ENCODE measurements at regions not wholly inside any gene's neighbourhood (a gene's known extent, or its start where the extent isn't known, plus 50 kb on each side); places are given as distances from the start of the nearest gene placed in this dataset.

DNA sequence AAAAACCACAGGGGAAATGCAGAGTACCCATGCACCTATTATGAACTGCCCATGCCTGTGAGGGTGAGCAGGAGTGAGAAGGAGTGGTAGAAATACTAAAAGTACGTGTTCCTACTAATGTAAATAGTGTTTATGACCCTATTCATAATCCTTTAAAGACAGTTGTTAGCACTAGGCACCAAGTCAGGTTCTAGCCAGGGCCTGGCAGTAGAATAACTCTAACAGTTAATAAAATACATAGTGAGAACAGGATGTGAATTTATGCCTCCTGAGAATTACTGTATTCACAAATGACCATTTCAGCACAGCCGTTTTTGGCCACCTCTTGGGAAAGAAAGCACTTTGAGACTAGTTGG, 103.2 kb upstream of the TARS1 start:
- DNase-seq, result no peak

DNA sequence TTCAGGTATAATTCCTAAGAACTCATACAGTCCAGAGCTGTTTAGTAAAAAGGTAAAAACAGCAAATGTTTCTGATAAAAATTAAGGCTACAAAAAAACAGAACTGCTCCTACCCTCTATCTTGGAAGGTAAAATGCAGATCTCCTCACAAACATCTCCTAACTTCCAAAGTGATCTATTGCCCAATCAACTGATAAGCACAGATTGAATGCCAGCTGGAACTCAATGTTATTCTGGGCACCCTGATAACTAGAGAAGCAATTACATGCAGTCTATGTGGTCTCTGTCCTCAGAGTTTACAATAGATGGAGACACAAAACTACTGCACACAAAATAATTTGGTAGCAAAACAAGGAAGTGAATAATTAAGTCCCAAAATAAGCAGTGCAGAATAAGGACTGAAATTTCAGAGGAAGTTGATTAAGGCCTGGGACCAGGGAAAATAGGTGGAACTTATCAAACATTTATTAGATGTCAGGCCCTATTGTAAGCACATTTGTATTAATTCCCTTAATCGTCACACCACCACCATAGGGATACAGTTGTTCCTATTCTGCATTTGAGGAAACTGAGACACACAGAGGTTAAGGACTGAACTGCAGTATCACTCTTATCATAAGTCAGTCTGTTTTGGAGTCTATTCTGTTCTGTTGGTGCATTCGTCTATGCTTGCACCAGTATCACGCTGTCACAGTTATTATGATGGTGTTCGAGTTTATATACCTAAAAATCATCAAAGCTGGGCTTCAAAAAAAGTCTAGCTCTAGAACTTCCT, 102.2 kb upstream of the TARS1 start:
- DNase-seq, result no peak

- no peak for DNase-seq
These were observed 101.4 kb upstream of the TARS1 start for GRCh38 chr5:33339413-33339812.

DNA sequence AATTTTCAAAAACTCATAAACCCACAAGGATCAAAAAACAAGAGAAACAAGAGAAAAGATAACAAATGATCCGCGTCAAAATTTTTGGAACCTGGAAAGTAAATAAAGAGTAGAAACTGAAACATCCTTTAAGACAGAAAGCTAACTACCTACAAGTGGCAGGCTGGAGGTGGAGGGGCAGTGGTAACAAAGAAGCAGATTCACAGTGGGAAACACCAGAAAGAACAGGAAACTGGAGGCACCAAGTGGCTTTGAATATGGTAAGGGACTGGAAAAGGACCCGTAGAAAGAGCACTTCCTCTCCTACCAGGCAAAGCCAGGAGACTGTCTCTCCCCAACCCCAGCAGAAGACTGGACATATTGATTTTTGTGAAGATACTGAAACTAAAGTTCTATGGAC, 100.6 kb upstream of the TARS1 start:
- no peak for DNase-seq

DNA sequence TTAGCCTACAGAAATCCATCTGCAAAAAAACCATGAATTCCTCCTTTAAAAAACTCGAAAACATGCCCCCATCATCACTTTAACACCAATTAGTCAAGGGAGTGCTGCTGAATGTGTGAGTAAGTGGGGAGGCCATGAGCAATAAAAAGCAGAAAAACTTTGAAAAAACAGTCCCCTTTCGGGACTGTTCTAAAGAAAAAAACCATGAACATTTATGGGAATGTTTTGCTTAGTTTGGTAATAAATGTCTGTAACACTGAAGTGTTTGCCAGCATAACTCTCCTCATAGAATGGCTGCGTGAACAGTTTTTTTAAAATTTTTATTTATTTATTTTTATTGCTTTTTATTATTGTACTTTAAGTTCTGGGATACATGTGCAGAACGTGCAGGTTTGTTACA, 99.4 kb upstream of the TARS1 start:
- no peak for DNase-seq

GRCh38 chr5:33343676-33344327, 97.0 kb upstream of the TARS1 start:
- DNase-seq, result no peak

- DNase-seq, result no peak
These were observed 94.2 kb upstream of the TARS1 start for GRCh38 chr5:33346534-33346933.

- DNase-seq, result no peak
These were observed 79.0 kb upstream of the TARS1 start for GRCh38 chr5:33361781-33362180.

- no peak for DNase-seq
These were observed 77.8 kb upstream of the TARS1 start for GRCh38 chr5:33362915-33363314.

GRCh38 chr5:33363537-33363936, 77.2 kb upstream of the TARS1 start:
- DNase-seq, result no peak

DNA sequence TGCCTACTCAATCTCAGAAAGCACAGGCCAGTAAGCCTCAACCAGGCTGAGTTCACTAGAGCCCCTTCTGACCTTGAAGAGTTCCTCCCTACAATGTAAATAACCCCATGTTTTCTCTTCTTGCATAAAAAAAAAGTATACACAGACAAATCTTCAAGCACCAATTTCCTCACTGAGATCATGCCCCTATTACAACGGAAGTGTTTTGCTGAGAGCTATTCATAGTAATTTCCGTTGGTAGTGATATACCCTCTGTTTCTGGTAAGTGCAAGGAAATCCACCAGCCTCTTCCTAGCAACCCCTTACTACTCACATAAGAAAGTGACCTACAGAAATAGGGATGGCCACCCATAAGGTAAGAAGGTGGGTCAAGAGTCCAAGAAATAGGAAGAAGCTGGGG, 76.4 kb upstream of the TARS1 start:
- no peak for DNase-seq

DNA sequence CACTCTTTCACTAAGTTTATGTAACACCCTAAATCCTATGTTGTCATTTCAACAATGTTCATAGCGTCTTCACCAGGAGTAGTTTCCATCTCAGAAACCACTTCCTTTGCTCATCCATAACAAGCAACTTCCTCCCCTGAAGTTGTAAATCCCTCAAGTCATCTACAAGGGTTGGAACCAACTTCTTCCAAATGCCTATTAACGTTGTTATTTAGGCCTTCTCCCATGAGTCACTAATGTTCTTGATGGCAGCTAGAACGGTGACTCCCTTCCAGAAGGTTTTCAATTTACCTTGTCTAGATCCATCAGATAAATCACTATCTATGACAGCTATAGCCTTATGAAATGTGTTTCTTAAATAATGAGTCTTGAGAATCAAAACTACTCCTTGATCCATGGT, 73.3 kb upstream of the TARS1 start:
- no peak for DNase-seq

DNA sequence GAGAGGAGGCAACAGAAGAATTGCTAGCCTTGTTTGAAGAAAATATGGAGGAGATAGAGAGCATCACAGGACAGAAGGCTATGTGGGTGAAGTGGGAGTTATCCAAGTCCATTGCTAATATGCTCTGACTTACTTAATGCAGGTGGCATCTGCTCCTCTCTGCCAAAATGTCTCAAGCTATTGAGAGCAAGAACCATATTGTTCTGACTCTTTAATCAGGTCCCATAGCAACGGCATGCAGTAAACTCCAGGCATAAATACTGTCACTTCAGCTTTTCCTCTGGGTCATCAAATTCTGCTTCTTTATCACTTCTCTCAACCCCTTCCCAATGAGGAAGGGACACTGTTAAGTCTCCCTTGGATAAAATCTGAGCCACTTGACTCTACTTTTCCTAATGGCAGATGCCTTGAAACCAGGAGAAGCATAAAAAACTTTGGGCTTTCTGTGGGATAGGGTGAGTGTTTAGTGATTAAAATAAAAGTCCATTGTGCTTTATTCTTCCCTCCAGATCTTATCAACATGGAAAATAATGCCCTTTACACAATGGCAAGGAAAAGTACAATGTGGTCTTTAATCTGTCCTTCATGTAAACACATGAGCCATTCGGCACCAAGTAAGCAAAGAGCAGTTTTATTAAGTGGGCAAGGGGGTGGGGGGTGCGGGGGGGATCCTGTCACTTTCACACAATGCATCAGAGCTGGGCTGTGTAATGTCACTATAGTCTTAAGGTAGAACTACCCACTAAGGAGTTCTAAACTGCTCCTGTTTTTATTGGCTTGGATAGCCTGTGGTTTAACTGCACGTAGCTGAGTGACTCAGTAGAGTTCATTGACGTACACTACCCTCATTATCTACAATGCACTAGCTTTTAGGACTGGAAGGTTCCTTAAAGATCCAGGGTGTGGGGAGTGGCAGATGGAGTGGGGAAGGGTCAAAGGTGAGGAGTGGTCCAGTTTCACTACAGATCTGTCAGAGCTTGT, 71.0 kb upstream of the TARS1 start:
- no peak for DNase-seq

GRCh38 chr5:33370466-33370859, 70.3 kb upstream of the TARS1 start:
- DNase-seq, result no peak

GRCh38 chr5:33371660-33372059, 69.1 kb upstream of the TARS1 start:
- DNase-seq, result no peak

- DNase-seq, result no peak
These were observed 67.9 kb upstream of the TARS1 start for GRCh38 chr5:33372721-33373472.

GRCh38 chr5:33375900-33376299, 64.9 kb upstream of the TARS1 start:
- DNase-seq, result no peak

DNA sequence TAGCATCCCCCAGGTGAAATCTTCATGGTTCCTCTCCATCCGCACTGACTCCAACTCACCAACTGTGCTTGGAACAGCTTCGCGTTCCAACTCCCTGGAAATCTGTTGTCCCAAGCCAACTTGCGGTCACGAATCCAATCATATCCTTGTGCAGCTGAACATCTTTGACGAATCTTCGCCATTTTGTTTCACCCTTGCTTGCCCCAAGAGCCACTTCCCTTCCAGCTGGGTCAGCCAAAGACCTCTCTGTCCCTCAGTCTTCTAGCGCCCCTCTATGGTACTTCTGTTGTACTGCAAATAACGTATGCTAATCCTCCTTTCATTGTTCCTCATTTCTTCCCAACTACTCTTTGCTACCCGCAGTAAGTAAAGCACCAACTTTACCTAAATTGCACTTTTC, 61.0 kb upstream of the TARS1 start:
- DNase-seq, result no peak

DNA sequence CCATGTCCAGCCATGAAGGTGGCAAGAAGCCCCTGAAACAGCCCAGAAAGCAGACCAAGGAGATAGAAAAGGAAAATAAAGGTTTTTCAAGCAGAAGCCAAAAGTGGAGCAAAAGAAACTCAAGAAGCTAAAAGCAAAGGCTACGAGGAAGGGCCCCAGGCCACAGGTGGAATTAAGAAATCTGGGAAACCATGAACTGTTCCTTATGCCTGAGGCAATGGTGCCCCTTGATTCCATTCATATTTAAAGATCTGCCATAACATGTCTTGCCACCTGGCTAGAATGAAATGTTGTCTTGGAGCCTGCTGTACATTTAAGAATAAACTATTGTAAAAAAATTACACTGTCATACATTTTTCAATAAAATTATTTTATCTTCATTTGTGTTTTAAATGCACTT, 59.5 kb upstream of the TARS1 start:
- DNase-seq, result no peak

Measured in NCI-H446 (cell line).